ENCODE measurements at regions not wholly inside any gene's neighbourhood (a gene's known extent, or its start where the extent isn't known, plus 50 kb on each side); places are given as distances from the start of the nearest gene placed in this dataset.
A peak's percentile ranks its signal among the peaks of the same experiment; 100 is the strongest.

DNA sequence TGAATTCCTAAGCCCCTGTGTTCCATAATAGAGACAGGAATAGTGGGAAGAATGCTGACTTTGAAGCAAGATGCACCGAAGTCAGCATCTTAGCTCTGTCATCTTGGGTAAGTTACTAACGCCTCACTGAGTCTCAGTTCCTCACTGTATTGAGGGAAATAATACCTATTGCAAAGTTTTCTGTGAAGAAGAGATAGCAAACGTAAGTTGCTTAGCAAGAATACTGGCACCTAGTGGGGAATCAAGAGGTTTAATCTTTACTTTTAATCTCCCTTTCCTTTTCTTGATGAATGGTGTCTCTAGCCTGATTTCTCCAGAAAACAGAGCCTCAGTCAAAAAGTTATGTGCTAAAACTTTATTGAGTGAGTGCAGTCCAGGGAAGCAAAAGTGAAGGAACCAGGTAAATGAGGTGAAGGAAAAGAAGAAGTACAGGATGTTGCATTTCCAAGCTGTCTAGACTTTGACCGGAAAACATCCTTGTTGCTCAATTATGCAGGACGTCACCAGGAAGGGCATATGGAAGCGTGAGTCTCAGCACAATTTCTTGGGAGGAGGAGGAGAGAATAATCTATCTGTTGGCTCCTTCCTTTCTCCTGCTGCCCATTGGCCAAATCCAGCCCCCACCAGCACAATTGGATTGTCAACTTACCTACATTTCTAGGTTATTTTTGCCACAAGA, 210.0 kb downstream of the B3GLCT start:
- Histone ChIP-seq H2AFZ (ENCODE audit: low read depth, low read length, poor library complexity, severe bottlenecking) (no peak overlapping the region), H3K27ac (ENCODE audit: low read depth, low read length) (no peak overlapping the region), H3K36me3 (ENCODE audit: control insufficient read depth in 1 of 2, insufficient read depth in 2 of 2, low read length in 2 of 2) (no peaks in the 10 kb centered on the region), H3K4me1 (ENCODE audit: control insufficient read depth in 1 of 2, insufficient read depth in 2 of 2, low read length in 2 of 2) (no peaks in the 10 kb centered on the region), H3K9me2 (ENCODE audit: insufficient read depth) (no peaks in the 10 kb centered on the region), H3K9ac (ENCODE audit: low read length) (no peak overlapping the region), H3K27me3 (ENCODE audit: insufficient read depth, low read length) (peaks cover 9% of the 10 kb centered on the region; the same call in 1 of the 2 replicates), H3K4me2 (ENCODE audit: low read length) (no peak overlapping the region), H3K79me2 (ENCODE audit: insufficient read depth, low read length) (no peaks in the 10 kb centered on the region), H4K20me1 (ENCODE audit: insufficient read depth) (no peaks in the 10 kb centered on the region), H3K9me3 (ENCODE audit: control insufficient read depth in 1 of 2, insufficient read depth in 1 of 2, low read depth in 1 of 2, low read length in 2 of 2) (no peaks in the 10 kb centered on the region), H3K4me3 (replicated peaks in 1 of 2; ENCODE audit: low read depth in 1 of 2, low read length in 2 of 2) (no peak overlapping the region)
- CTCF ChIA-PET = interaction anchor here (1.4 to 2.0 kb wide), 2 partner anchors 14 to 174 kb away, joined by 6 read pairs; no protein-coding TSS in a partner anchor
- BruUV-seq (replicated peaks) = no TSS peak
- no peak for ATAC-seq
- TF ChIP-seq POLR2A (IDR thresholded peaks at IDR 0.05; ENCODE audit: borderline replicate concordance, extremely low read depth, insufficient read depth, insufficient read length) = no peak
- TF ChIP-seq, protein P1, sequence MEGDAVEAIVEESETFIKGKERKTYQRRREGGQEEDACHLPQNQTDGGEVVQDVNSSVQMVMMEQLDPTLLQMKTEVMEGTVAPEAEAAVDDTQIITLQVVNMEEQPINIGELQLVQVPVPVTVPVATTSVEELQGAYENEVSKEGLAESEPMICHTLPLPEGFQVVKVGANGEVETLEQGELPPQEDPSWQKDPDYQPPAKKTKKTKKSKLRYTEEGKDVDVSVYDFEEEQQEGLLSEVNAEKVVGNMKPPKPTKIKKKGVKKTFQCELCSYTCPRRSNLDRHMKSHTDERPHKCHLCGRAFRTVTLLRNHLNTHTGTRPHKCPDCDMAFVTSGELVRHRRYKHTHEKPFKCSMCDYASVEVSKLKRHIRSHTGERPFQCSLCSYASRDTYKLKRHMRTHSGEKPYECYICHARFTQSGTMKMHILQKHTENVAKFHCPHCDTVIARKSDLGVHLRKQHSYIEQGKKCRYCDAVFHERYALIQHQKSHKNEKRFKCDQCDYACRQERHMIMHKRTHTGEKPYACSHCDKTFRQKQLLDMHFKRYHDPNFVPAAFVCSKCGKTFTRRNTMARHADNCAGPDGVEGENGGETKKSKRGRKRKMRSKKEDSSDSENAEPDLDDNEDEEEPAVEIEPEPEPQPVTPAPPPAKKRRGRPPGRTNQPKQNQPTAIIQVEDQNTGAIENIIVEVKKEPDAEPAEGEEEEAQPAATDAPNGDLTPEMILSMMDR (IDR thresholded peaks at IDR 0.05 in 2 of 3, conservative IDR thresholded peaks at IDR 0.05 in 1 of 3; ENCODE audit: borderline replicate concordance in 1 of 3, insufficient read depth in 1 of 3, low read depth in 2 of 3, low read length in 2 of 3) = peak in 2 of 3 experiments; percentile 2 to 30; a peak in 2 of 6 replicates
- TF ChIP-seq YY1 (IDR thresholded peaks at IDR 0.05; ENCODE audit: extremely low read depth, insufficient replicate concordance, low read depth, low read length) = no peak
- POLR2A ChIA-PET = no interaction called here
- RAD21 ChIA-PET (ENCODE audit: low non-redundant PET in 1 of 2, low total read pairs in 2 of 2, uncharacterized antibody in 2 of 2, unreplicated experiment in 2 of 2) = no interaction called here
- no peak for DNase-seq (ENCODE audit: low read depth, low spot score)
- intact Hi-C loops (cut with micrococcal nuclease) = no loop called here

DNA sequence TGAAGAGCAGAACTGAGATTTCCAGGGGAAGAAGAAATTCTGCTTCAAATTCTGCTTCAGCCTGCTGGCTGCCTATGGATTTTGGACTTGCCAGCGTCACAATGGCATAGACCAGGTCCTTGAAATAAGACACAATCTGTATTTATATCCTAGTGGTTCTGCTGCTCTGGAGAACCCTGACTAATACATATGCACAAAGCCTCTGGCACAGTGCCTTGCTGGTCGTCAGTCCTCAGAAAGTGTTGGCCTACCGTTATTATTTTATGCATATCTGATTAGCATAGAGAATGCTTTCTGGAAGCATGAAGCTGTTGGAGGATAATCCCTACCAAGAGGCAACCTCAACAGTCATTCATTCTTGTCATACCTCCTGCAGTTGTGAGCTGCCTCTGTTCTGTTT, 213.7 kb downstream of the B3GLCT start:
- Histone ChIP-seq H3K4me2 (ENCODE audit: low read length) (no peak overlapping the region), H3K9ac (ENCODE audit: low read length) (no peak overlapping the region), H3K4me1 (ENCODE audit: control insufficient read depth in 1 of 2, insufficient read depth in 2 of 2, low read length in 2 of 2) (no peaks in the 10 kb centered on the region), H3K4me3 (replicated peaks in 1 of 2; ENCODE audit: low read depth in 1 of 2, low read length in 2 of 2) (no peak overlapping the region), H4K20me1 (ENCODE audit: insufficient read depth) (no peaks in the 10 kb centered on the region), H3K27me3 (ENCODE audit: insufficient read depth, low read length) (peaks cover 9% of the 10 kb centered on the region; the same call in 1 of the 2 replicates), H3K79me2 (ENCODE audit: insufficient read depth, low read length) (no peaks in the 10 kb centered on the region), H3K27ac (ENCODE audit: low read depth, low read length) (no peak overlapping the region), H3K36me3 (ENCODE audit: control insufficient read depth in 1 of 2, insufficient read depth in 2 of 2, low read length in 2 of 2) (no peaks in the 10 kb centered on the region), H3K9me3 (ENCODE audit: control insufficient read depth in 1 of 2, insufficient read depth in 1 of 2, low read depth in 1 of 2, low read length in 2 of 2) (no peaks in the 10 kb centered on the region), H2AFZ (ENCODE audit: low read depth, low read length, poor library complexity, severe bottlenecking) (no peak overlapping the region), H3K9me2 (ENCODE audit: insufficient read depth) (no peaks in the 10 kb centered on the region)
- ATAC-seq = no peak
- TF ChIP-seq ZFX (IDR thresholded peaks at IDR 0.05) = no peak
- TF ChIP-seq JUND (IDR thresholded peaks at IDR 0.05) = no peak
- TF ChIP-seq ZNF274 (IDR thresholded peaks at IDR 0.05; ENCODE audit: low read depth, low read length) = no peak
- TF ChIP-seq SIN3A (IDR thresholded peaks at IDR 0.05; ENCODE audit: low read depth) = no peak
- TF ChIP-seq ELF1 (IDR thresholded peaks at IDR 0.05; ENCODE audit: borderline replicate concordance, low read depth) = no peak
- TF ChIP-seq YY1 (IDR thresholded peaks at IDR 0.05; ENCODE audit: extremely low read depth, insufficient replicate concordance, low read depth, low read length) = no peak
- no peak for TF ChIP-seq SP1 (IDR thresholded peaks at IDR 0.05; ENCODE audit: low read depth)
- no peak for TF ChIP-seq EZH2phosphoT487 (IDR thresholded peaks at IDR 0.05; ENCODE audit: borderline replicate concordance)
- TF ChIP-seq FOSL1 (IDR thresholded peaks at IDR 0.05; ENCODE audit: low read depth) = no peak
- no peak for TF ChIP-seq SRF (IDR thresholded peaks at IDR 0.05; ENCODE audit: low read depth)
- TF ChIP-seq EGR1 (IDR thresholded peaks at IDR 0.05; ENCODE audit: low read depth) = no peak
- ChIA-PET RAD21 (ENCODE audit: low non-redundant PET in 1 of 2, low total read pairs in 2 of 2, uncharacterized antibody in 2 of 2, unreplicated experiment in 2 of 2) (no interaction called here), CTCF (no interaction called here), POLR2A (no interaction called here)
- DNase-seq (ENCODE audit: low read depth, low spot score) = no peak
- intact Hi-C loops (cut with micrococcal nuclease) = no loop called here
- no TSS peak for BruUV-seq (replicated peaks)
